Putamen (tissue), 1 donor: ENCODE measurements at regions not wholly inside any gene's neighbourhood (a gene's known extent, or its start where the extent isn't known, plus 50 kb on each side); places are given as distances from the start of the nearest gene placed in this dataset.
"Not testable (repeated sequence)": the region's sequence is repeated elsewhere in the genome, so short reads cannot be mapped to it uniquely, and the experiment has no call there.

Experiments used
- DNase-seq: peaks from one replicate; pipeline ENCODE4 v3.0.0-alpha.2; 2016; ENCODE audit warnings: low spot score

- no peak for DNase-seq
Observed at GRCh38 chr15:38814891-38815290, 250.3 kb upstream of the RASGRP1 start.

DNA sequence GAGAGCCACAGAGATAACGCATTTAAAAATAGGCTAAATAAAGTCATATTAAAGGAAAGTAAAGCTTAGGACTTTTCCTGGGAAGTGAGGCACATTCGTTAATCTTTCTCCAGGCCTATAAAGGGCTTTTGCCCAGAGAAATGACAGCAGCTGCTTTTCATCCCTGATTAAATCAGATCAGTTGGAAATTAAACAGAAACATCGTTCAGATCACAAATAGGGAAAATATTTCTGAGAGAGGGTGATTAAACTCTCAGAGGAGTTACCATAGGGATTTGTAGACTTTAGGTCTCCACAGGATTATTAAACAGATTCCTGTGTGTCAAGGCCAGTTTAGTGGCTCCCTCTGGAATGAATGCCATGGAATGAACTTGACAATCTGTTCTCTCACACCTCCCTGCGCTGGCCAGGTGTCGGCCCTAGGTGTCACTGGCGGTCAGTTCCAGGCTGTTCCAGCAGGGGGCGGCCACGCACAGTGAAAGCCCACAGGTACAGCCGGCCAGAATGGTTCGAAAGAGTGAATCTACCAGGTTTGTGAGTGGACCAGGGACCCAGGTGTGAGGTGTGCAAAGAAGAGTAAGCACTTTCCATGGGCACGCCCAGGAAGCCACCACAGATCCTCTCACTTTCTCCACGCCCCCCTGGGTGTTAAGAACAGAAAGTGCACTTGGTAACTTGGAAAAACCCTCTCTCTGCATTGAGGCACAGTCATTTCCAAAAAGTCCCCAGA lies 253.0 kb upstream of the RASGRP1 start:
- DNase-seq, result no peak

GRCh38 chr15:38818157-38818790 lies 253.7 kb upstream of the RASGRP1 start:
- peak; percentile 34 for DNase-seq

DNA sequence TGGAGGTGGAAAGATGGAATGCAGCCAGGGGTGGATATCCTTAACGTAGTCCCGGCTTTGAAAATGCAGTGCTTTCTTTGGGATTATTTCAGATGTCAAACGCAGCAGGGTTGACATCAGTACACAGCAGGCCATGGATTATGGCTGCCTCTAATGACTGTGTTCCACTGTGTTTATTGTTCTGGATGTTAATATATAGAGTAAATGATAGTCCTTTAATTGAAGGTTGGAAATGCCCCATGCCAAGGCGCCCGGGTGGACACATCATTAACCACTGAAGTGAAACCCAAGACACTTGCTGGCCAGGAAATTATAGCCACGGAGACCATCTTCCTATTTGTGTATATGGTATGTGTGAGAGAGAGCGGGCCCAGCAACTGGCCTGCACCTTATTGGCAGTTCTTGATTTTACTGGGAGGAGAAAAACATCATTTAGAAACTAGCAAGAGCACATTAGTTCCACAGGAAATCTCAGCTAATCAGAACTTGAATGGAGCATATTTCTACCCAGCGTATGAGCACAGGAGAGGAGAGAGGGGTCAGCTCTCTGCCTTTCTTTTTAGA lies 254.9 kb upstream of the RASGRP1 start:
- DNase-seq, result no peak

- DNase-seq, result no peak
Observed at GRCh38 chr15:38823263-38823662, 258.6 kb upstream of the RASGRP1 start.

GRCh38 chr15:38824719-38825118 lies 260.1 kb upstream of the RASGRP1 start:
- no peak for DNase-seq

- DNase-seq, result no peak
Observed at GRCh38 chr15:38826880-38827279, 262.3 kb upstream of the RASGRP1 start.

- DNase-seq, result no peak
Observed at GRCh38 chr15:38828031-38828532, 263.5 kb upstream of the RASGRP1 start.

- DNase-seq, result no peak
Observed at GRCh38 chr15:38829086-38829485, 264.5 kb upstream of the RASGRP1 start.

DNA sequence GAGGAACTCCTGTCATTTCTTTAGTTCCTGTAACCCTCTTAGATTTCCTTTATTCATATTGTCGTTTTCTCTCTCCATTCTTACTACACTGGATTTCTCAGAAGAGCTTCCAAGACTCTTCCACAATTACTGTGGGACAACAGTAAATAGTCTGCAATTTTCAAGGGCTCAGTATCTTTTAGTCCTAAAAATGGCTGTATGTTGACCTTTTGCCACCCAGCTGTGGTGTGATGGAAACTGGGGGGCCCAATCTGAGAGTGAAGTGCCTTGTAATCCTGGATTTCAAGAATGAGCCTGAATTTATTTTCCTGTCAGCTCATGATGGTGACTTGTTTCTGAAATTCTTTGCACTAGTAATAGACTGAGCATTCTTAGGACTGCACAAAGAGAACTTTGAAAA lies 277.6 kb upstream of the RASGRP1 start:
- DNase-seq, result no peak

- no peak for DNase-seq
Observed at GRCh38 chr15:38843051-38843501, 278.5 kb upstream of the RASGRP1 start.

GRCh38 chr15:38843736-38844590 lies 279.3 kb upstream of the RASGRP1 start:
- DNase-seq, result no peak

GRCh38 chr15:38844736-38845135 lies 280.1 kb upstream of the RASGRP1 start:
- no peak for DNase-seq

DNA sequence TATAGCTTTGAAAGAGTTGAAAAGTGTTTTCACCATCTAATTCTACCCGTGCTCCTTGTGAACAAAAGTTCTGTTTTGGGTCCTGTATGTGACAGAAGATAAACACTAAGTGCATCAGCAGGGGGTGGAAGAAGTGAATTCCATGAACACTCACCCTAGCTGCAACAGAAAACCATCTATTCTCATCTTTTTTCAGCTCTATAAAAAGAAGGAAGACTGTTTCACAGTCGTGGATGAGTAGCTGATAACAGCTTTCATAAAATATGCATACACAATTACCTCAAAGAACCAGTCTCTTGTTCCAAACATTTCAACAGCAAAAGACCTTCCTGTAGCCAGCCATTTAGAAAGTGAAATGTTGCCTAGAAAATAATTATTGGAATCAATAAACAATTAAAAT lies 281.7 kb upstream of the RASGRP1 start:
- no peak for DNase-seq

DNA sequence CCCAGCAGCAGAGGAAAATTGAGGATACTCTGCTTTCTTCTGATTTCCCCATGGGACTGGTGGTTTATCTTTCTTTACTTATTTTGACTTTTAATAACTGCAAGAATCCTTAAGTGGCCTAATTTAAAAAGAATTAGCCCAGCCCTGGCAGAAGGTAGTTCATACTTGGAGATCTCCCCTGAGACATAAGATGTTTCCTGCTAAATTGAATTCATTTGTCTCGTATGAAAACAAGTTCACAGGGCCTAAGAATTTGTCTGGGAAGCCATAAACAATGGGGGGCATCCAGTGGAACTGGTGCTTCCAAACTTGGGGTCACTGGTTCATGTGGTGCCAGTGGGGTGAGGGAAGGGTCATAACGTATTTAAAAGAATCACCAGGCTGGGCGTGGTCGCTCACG lies 283.1 kb upstream of the RASGRP1 start:
- no peak for DNase-seq

DNA sequence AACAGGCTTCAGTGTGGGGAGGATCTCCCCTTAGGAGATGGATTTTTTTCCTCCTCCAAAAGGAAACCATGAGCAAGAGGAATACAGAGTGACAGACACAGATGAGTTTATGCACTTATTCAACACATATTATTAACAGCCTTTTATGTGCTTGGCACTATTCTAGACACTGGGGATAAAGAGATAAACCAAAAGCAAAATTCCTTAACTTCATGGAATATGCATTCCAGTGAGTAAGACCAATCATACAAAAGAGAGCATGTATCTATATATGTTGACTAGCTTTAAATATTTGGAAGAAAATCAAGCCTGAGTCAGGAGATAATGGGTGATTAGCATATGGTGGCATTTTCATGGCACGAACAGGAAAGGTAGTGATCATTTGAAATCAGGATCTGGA lies 284.4 kb upstream of the RASGRP1 start:
- no peak for DNase-seq

GRCh38 chr15:38852188-38852587 lies 287.6 kb upstream of the RASGRP1 start:
- not testable (repeated sequence) for DNase-seq

DNA sequence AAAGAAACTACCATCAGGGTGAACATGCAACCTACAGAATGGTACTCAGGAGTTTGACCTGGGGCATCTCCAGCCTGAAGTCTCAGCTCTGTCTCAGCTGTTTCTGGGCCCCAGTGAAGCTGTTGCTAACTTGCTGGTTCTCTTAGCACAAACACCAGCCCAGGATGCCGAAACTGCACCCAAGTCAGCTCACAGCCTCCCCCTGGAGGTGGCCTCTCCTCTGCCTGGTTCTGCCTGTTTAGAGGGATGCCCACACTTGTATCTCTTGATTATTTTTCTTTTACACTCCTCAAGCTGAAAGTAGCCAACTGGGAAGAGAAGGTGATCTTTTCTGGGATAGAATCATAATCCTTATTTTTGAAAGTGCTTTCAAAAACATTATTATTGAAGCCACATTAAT lies 289.0 kb upstream of the RASGRP1 start:
- DNase-seq, result no peak

- DNase-seq, result peak; percentile 9
Observed at GRCh38 chr15:38854506-38854905, 289.9 kb upstream of the RASGRP1 start.

- no peak for DNase-seq
Observed at GRCh38 chr15:38857814-38858213, 293.2 kb upstream of the RASGRP1 start.

DNA sequence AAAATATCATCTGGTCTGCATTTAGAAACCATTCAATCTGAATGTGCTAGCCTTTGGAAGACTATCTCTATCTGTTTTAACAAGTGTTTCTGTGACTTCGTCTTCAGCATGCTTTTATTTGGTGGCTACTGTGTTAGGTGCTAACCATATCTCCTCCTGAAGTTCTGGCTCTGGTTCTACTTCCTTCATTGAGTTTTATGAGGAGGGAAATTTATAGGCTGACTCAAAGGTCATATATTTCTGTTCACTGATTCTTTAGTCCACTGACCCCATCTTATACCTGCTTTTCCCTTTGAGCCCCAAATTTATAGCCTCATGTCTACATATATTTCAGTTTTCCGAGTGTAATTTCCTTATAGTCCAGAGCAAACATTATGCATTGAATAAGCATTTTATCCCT lies 295.0 kb upstream of the RASGRP1 start:
- DNase-seq, result no peak

- DNase-seq, result no peak
Observed at GRCh38 chr15:38860253-38860652, 295.6 kb upstream of the RASGRP1 start.
